H9 (cell line): ENCODE measurements at regions not wholly inside any gene's neighbourhood (a gene's known extent, or its start where the extent isn't known, plus 50 kb on each side); places are given as distances from the start of the nearest gene placed in this dataset.

Experiments used
- DNase-seq: peaks from one replicate; pipeline ENCODE4 v3.0.0-alpha.2; 2017
- H2AFZ ChIP-seq: one replicate; pipeline ENCODE4 v1.6.1; 2013; ENCODE audit warnings: mild to moderate bottlenecking, low read length, control low read depth, moderate library complexity
- H2AK5ac ChIP-seq: 2 replicates; pipeline ENCODE4 v1.6.1; 2013; ENCODE audit warnings: low read length, control low read depth, mixed read lengths; ENCODE audit not compliant: insufficient read length
- H2BK120ac ChIP-seq: one replicate; pipeline ENCODE4 v1.6.1; 2013; ENCODE audit warnings: low read depth, mild to moderate bottlenecking, low read length, control low read depth, inconsistent platforms; ENCODE audit not compliant: poor library complexity, severe bottlenecking
- H2BK12ac ChIP-seq: 2 replicates; pipeline ENCODE4 v1.6.1; 2013; ENCODE audit warnings: low read length, control low read depth, mixed read lengths, low read depth; ENCODE audit not compliant: insufficient read length
- H2BK15ac ChIP-seq: 2 replicates; pipeline ENCODE4 v1.6.1; 2013; ENCODE audit warnings: low read depth, low read length, control low read depth
- H2BK20ac ChIP-seq: one replicate; pipeline ENCODE4 v1.6.1; 2013; ENCODE audit warnings: low read depth, mild to moderate bottlenecking, low read length, control low read depth, inconsistent platforms; ENCODE audit not compliant: poor library complexity, severe bottlenecking
- H2BK5ac ChIP-seq: 2 replicates; pipeline ENCODE4 v1.6.1; 2013; ENCODE audit warnings: low read length, control low read depth, mixed read lengths; ENCODE audit not compliant: insufficient read length
- H3K14ac ChIP-seq: 2 replicates; pipeline ENCODE4 v1.6.1; 2013; ENCODE audit warnings: low read length, control low read depth; ENCODE audit not compliant: insufficient read depth
- H3K18ac ChIP-seq: 2 replicates; pipeline ENCODE4 v1.6.1; 2013; ENCODE audit warnings: low read depth, mild to moderate bottlenecking, mixed read lengths, low read length, control low read depth; ENCODE audit not compliant: insufficient read length
- H3K23ac ChIP-seq: 2 replicates; pipeline ENCODE4 v1.6.1; 2013; ENCODE audit warnings: low read length, control low read depth, mixed read lengths, low read depth; ENCODE audit not compliant: insufficient read length
- H3K23me2 ChIP-seq: 2 replicates; pipeline ENCODE4 v1.6.1; 2013; ENCODE audit warnings: low read depth, mild to moderate bottlenecking, mixed read lengths, low read length, control low read depth; ENCODE audit not compliant: insufficient read length, poor library complexity, severe bottlenecking
- H3K27ac ChIP-seq: 2 replicates; pipeline ENCODE4 v1.5.1; 2013; ENCODE audit warnings: low read length, control low read depth, mixed read lengths, low read depth; ENCODE audit not compliant: insufficient read length
- H3K27me3 ChIP-seq: 2 replicates; pipeline ENCODE4 v1.6.1; 2013; ENCODE audit warnings: low read length, control low read depth, inconsistent platforms; ENCODE audit not compliant: insufficient read depth
- H3K4ac ChIP-seq: 2 replicates; pipeline ENCODE4 v1.6.1; 2013; ENCODE audit warnings: low read depth, mild to moderate bottlenecking, control low read depth, inconsistent platforms, low read length, moderate library complexity
- H3K4me1 ChIP-seq: 2 replicates; pipeline ENCODE4 v1.6.1; 2013; ENCODE audit warnings: low read length, control low read depth, inconsistent platforms; ENCODE audit not compliant: insufficient read depth
- H3K4me2 ChIP-seq: 2 replicates; pipeline ENCODE4 v1.6.1; 2013; ENCODE audit warnings: low read length, control low read depth, mixed read lengths; ENCODE audit not compliant: insufficient read length, insufficient read depth
- H3K56ac ChIP-seq: 2 replicates; pipeline ENCODE4 v1.6.1; 2013; ENCODE audit warnings: low read depth, mild to moderate bottlenecking, mixed read lengths, low read length, control low read depth; ENCODE audit not compliant: insufficient read length
- H3K79me1 ChIP-seq: 2 replicates; pipeline ENCODE4 v1.6.1; 2013; ENCODE audit warnings: low read depth, mild to moderate bottlenecking, moderate library complexity, low read length, control low read depth, inconsistent platforms; ENCODE audit not compliant: insufficient read depth, poor library complexity, severe bottlenecking
- H3K79me2 ChIP-seq: 2 replicates; pipeline ENCODE4 v1.6.1; 2013; ENCODE audit warnings: low read length, control low read depth, inconsistent platforms; ENCODE audit not compliant: insufficient read depth
- H3K9ac ChIP-seq: 2 replicates; pipeline ENCODE4 v1.6.1; 2013; ENCODE audit warnings: low read length, control low read depth, mixed read lengths; ENCODE audit not compliant: insufficient read length; ENCODE audit errors: extremely low read depth
- H3K9me3 ChIP-seq: one replicate; pipeline ENCODE4 v1.6.1; 2013; ENCODE audit warnings: low read depth, low read length, inconsistent platforms; ENCODE audit not compliant: control insufficient read depth
- H3T11ph ChIP-seq: one replicate; pipeline ENCODE4 v1.6.1; 2013; ENCODE audit warnings: mild to moderate bottlenecking, low read length, control low read depth, inconsistent platforms
- H4K20me1 ChIP-seq: one replicate; pipeline ENCODE4 v1.6.1; 2013; ENCODE audit not compliant: control insufficient read depth, insufficient read length, insufficient read depth
- H4K5ac ChIP-seq: 2 replicates; pipeline ENCODE4 v1.6.1; 2013; ENCODE audit warnings: low read depth, mild to moderate bottlenecking, mixed read lengths, low read length, control low read depth; ENCODE audit not compliant: insufficient read length
- H4K8ac ChIP-seq: replicated peaks from 2 replicates; pipeline ENCODE4 v1.6.1; 2013; ENCODE audit warnings: low read length, control low read depth, mixed read lengths, low read depth; ENCODE audit not compliant: insufficient read length
- H4K91ac ChIP-seq: 2 replicates; pipeline ENCODE4 v1.6.1; 2013; ENCODE audit warnings: low read depth, mild to moderate bottlenecking, moderate library complexity, mixed read lengths, low read length, control low read depth; ENCODE audit not compliant: insufficient read length
- H3K27ac Mint-ChIP-seq, 3 experiments: 2 replicates in 2 of 3; 3 replicates in 1 of 3; pipeline ENCODE4 v1.8.0; 2020 to 2021; ENCODE audit warnings: mixed read lengths in 3 of 3, mild to moderate bottlenecking in 1 of 3, moderate library complexity in 1 of 3
- H3K27me3 Mint-ChIP-seq: 2 replicates; pipeline ENCODE4 v1.8.0; 2021; ENCODE audit warnings: low read depth, mild to moderate bottlenecking, moderate library complexity, mixed read lengths
- H3K36me3 Mint-ChIP-seq, 3 experiments: 2 replicates in 2 of 3; 3 replicates in 1 of 3; pipeline ENCODE4 v1.8.0; 2020 to 2021; ENCODE audit warnings: low read depth in 3 of 3, mixed read lengths in 3 of 3; ENCODE audit not compliant: insufficient read depth in 1 of 3
- H3K4me1 Mint-ChIP-seq, 2 experiments: 2 replicates each; pipeline ENCODE4 v1.8.0; 2020; ENCODE audit warnings: mixed read lengths in 2 of 2
- H3K4me3 Mint-ChIP-seq, 2 experiments: 2 replicates in 1 of 2; 3 replicates in 1 of 2; pipeline ENCODE4 v1.8.0; 2020 to 2021; ENCODE audit warnings: mild to moderate bottlenecking in 2 of 2, mixed read lengths in 2 of 2, moderate library complexity in 1 of 2
- H3K9me3 Mint-ChIP-seq, 2 experiments: 2 replicates in 1 of 2; 3 replicates in 1 of 2; pipeline ENCODE4 v1.8.0; 2020; ENCODE audit warnings: mild to moderate bottlenecking in 2 of 2, mixed read lengths in 2 of 2, moderate library complexity in 1 of 2
- CTCF ChIP-seq: fragments of 200-600 bp; sonication (generic); conservative IDR thresholded peaks from 3 replicates; pipeline ENCODE4 v1.8.0; 2021; ENCODE audit warnings: antibody characterized with exemption, mild to moderate bottlenecking
- WGBS: extraction: QIAGEN DNeasy Blood & Tissue Kit; methylation state at CpG from one replicate; pipeline ENCODE4 v1.1.7; 2013; ENCODE audit warnings: missing lambda C conversion rate, low lambda C conversion rate, mixed read lengths; ENCODE audit not compliant: insufficient read length; ENCODE audit errors: extremely low coverage; 5-methylcytosine and 5-hydroxymethylcytosine counted together

DNA sequence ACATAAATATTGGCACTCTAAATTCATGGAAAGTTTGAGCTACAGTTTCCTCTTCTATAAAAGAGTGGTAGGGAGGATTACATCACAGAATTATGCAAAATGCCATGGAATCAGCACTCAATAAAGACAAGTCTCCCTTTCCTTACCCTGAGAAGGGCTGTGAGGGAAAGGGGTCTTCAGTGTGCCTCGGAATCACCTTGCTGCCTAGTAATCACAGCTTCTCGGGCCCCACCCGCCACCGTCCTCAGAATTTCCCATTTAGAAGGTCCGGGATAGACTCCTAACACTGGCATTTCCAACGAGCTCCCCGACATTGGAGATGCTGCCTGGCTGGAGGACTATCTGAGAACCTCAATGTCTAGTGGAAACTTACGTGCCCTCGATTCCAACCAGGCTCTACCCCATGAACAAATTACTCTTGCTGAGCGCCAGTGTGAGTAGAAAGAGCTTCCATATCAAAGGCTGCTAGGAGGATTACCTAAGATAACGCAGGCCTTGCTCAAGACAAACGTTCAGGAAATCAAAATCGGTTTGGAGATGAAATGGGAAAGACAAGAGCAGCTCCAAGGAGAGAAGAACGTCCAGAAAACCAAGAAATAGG lies 92.1 kb upstream of the CHD2 start:
- no peak overlapping the region; the same call in 1 of the 2 replicates for H3K4ac ChIP-seq
- H3K4me2 ChIP-seq, result peak overlapping the region; percentile 73
- no peak for DNase-seq
- H4K8ac ChIP-seq, result no peak overlapping the region
- H3K79me1 ChIP-seq, result no peaks in the 10 kb centered on the region
- peak overlapping the region; percentile 28 for H4K5ac ChIP-seq
- peaks cover 18% of the 10 kb centered on the region for H3K23me2 ChIP-seq
- no CpG with 5 or more reads among the region's 14 CpGs for WGBS
- H3K79me2 ChIP-seq, result no peaks in the 10 kb centered on the region
- peak overlapping the region; percentile 93; the same call in 1 of the 2 replicates for H3K14ac ChIP-seq
- no peaks in the 10 kb centered on the region for H3K9me3 ChIP-seq
- no peaks in the 10 kb centered on the region for H3K27me3 Mint-ChIP-seq
- H2BK120ac ChIP-seq, result no peak overlapping the region
- H3K4me1 ChIP-seq, result peaks cover 7% of the 10 kb centered on the region; the same call in 1 of the 2 replicates
- H3K27ac ChIP-seq, result no peak overlapping the region
- H3K9ac ChIP-seq, result peak overlapping the region; percentile 64
- no peaks in the 10 kb centered on the region; a peak in 1 of 5 replicates for H3K9me3 Mint-ChIP-seq
- no peak overlapping the region for H2BK5ac ChIP-seq
- TF ChIP-seq CTCF, result no peak
- H3K4me1 Mint-ChIP-seq, result peaks cover 36 to 37% of the 10 kb centered on the region in 2 experiments
- no peak overlapping the region for H3T11ph ChIP-seq
- no peak overlapping the region for H2BK12ac ChIP-seq
- H2AK5ac ChIP-seq, result no peak overlapping the region
- H2BK15ac ChIP-seq, result no peak overlapping the region
- H3K27me3 ChIP-seq, result no peaks in the 10 kb centered on the region
- H3K18ac ChIP-seq, result peak overlapping the region; percentile 91
- H4K20me1 ChIP-seq, result no peaks in the 10 kb centered on the region
- H3K36me3 Mint-ChIP-seq, result peaks cover 0 to 3% (median 0%) of the 10 kb centered on the region in 3 experiments; a peak in 1 of 7 replicates
- no peak overlapping the region for H2BK20ac ChIP-seq
- H3K27ac Mint-ChIP-seq, result peak overlapping the region; percentile 58 to 94 (median 77); a peak in 5 of 7 replicates
- H3K56ac ChIP-seq, result no peak overlapping the region
- no peak overlapping the region for H3K23ac ChIP-seq
- H2AFZ ChIP-seq, result peak overlapping the region; percentile 14
- H4K91ac ChIP-seq, result no peak overlapping the region
- H3K4me3 Mint-ChIP-seq, result peak overlapping the region; percentile 80 to 87
